ENCODE measurements at regions not wholly inside any gene's neighbourhood (a gene's known extent, or its start where the extent isn't known, plus 50 kb on each side); places are given as distances from the start of the nearest gene placed in this dataset.

GRCh38 chr2:242065426-242065825 is 195.9 kb downstream of the RTP5 start:
- Histone ChIP-seq H3K56ac (ENCODE audit: insufficient read length, low read depth, low read length) (no peak overlapping the region), H3K9me3 (ENCODE audit: control insufficient read depth, low read depth, low read length) (no peaks in the 10 kb centered on the region), H2BK15ac (ENCODE audit: low read depth, low read length) (no peak overlapping the region), H3K27me3 (ENCODE audit: insufficient read depth, low read length) (no peaks in the 10 kb centered on the region), H2AK5ac (ENCODE audit: insufficient read length, low read length) (no peak overlapping the region), H4K8ac (replicated peaks; ENCODE audit: insufficient read length, low read depth, low read length) (no peak overlapping the region), H3K4me2 (ENCODE audit: insufficient read depth, insufficient read length, low read length) (no peak overlapping the region), H3K14ac (ENCODE audit: insufficient read depth, low read length) (no peak overlapping the region), H3K9ac (ENCODE audit: extremely low read depth, insufficient read length, low read length) (no peak overlapping the region), H2AFZ (ENCODE audit: low read length) (no peak overlapping the region), H4K20me1 (ENCODE audit: control insufficient read depth, insufficient read depth, insufficient read length) (no peaks in the 10 kb centered on the region), H4K91ac (ENCODE audit: insufficient read length, low read depth, low read length) (no peak overlapping the region), H2BK120ac (ENCODE audit: low read depth, low read length, poor library complexity, severe bottlenecking) (no peak overlapping the region), H2BK20ac (ENCODE audit: low read depth, low read length, poor library complexity, severe bottlenecking) (no peak overlapping the region), H4K5ac (ENCODE audit: insufficient read length, low read depth, low read length) (no peak overlapping the region), H2BK12ac (ENCODE audit: insufficient read length, low read depth, low read length) (no peak overlapping the region), H3K23me2 (ENCODE audit: insufficient read length, low read depth, low read length, poor library complexity, severe bottlenecking) (no peaks in the 10 kb centered on the region), H3K79me2 (ENCODE audit: insufficient read depth, low read length) (no peaks in the 10 kb centered on the region), H3T11ph (ENCODE audit: low read length) (no peak overlapping the region), H3K27ac (ENCODE audit: insufficient read length, low read depth, low read length) (no peak overlapping the region), H3K23ac (ENCODE audit: insufficient read length, low read depth, low read length) (no peak overlapping the region), H3K4ac (ENCODE audit: low read depth, low read length) (no peak overlapping the region), H3K79me1 (ENCODE audit: insufficient read depth, low read depth, low read length, poor library complexity, severe bottlenecking) (no peaks in the 10 kb centered on the region), H3K18ac (ENCODE audit: insufficient read length, low read depth, low read length) (no peak overlapping the region), H2BK5ac (ENCODE audit: insufficient read length, low read length) (no peak overlapping the region), H3K4me1 (ENCODE audit: insufficient read depth, low read length) (peaks cover 7% of the 10 kb centered on the region; the same call in 1 of the 2 replicates)
- Mint-ChIP-seq H3K36me3 (ENCODE audit: insufficient read depth in 1 of 3, low read depth in 3 of 3) (peaks cover 11 to 21% (median 12%) of the 10 kb centered on the region in 3 experiments), H3K27ac (no peak overlapping the region), H3K9me3 (peaks cover 20 to 23% of the 10 kb centered on the region in 2 experiments), H3K4me3 (no peak overlapping the region), H3K27me3 (ENCODE audit: low read depth) (peaks cover 65% of the 10 kb centered on the region), H3K4me1 (peaks cover 46 to 50% of the 10 kb centered on the region in 2 experiments)
- WGBS (ENCODE audit: extremely low coverage, insufficient read length, low lambda C conversion rate) = no CpG with 5 or more reads among the region's 11 CpGs
- DNase-seq = no peak
- TF ChIP-seq CTCF (conservative IDR thresholded peaks at IDR 0.05) = no peak
